SU-DHL-6 (cell line): ENCODE measurements at regions not wholly inside any gene's neighbourhood (a gene's known extent, or its start where the extent isn't known, plus 50 kb on each side); places are given as distances from the start of the nearest gene placed in this dataset.

Experiments used
- H2AFZ ChIP-seq: fragments of 200-600 bp; sonication (generic); 2 replicates; pipeline ENCODE4 v1.6.1; 2014; ENCODE audit warnings: low read depth, mild to moderate bottlenecking, moderate library complexity, mixed read lengths, antibody characterized with exemption, low read length; ENCODE audit not compliant: severe bottlenecking
- H3F3A ChIP-seq: fragments of 200-600 bp; shearing (Covaris generic); 2 replicates; pipeline ENCODE4 v1.6.0; 2016; ENCODE audit warnings: antibody characterized with exemption, mild to moderate bottlenecking; ENCODE audit not compliant: insufficient read depth
- H3K27ac ChIP-seq: fragments of 200-600 bp; sonication (generic); 2 replicates; pipeline ENCODE4 v1.5.1; 2016; ENCODE audit warnings: low read depth, mild to moderate bottlenecking, low read length, moderate library complexity, mixed read lengths
- H3K27me3 ChIP-seq: fragments of 200-600 bp; sonication (generic), shearing (Covaris generic); 2 replicates; pipeline ENCODE4 v1.6.0; 2014; ENCODE audit warnings: mild to moderate bottlenecking, low read length
- H3K36me3 ChIP-seq: fragments of 200-600 bp; sonication (generic); 2 replicates; pipeline ENCODE4 v1.6.1; 2014; ENCODE audit warnings: mild to moderate bottlenecking, low read length, mixed read lengths
- H3K4me2 ChIP-seq: fragments of 300-600, 200-600 bp; shearing (Covaris generic), sonication (generic); 2 replicates; pipeline ENCODE4 v1.6.0; 2014; ENCODE audit warnings: low read length, low read depth, mild to moderate bottlenecking; ENCODE audit not compliant: poor library complexity, severe bottlenecking
- H3K4me3 ChIP-seq: fragments of 200-600 bp; sonication (generic); 2 replicates; pipeline ENCODE4 v1.5.1; 2014; ENCODE audit warnings: antibody characterized with exemption, low read length, mild to moderate bottlenecking, mixed read lengths; ENCODE audit not compliant: insufficient read depth, poor library complexity, severe bottlenecking
- H3K79me2 ChIP-seq: fragments of 200-600 bp; sonication (generic); 2 replicates; pipeline ENCODE4 v1.6.1; 2014; ENCODE audit warnings: mild to moderate bottlenecking, low read length, moderate library complexity; ENCODE audit not compliant: insufficient read depth
- H3K9ac ChIP-seq: fragments of 200-600 bp; sonication (generic); 2 replicates; pipeline ENCODE4 v1.7.0; 2014; ENCODE audit warnings: mild to moderate bottlenecking, low read length
- H3K9me2 ChIP-seq: fragments of 200-600 bp; sonication (generic); replicated peaks from 2 replicates; pipeline ENCODE4 v1.6.1; 2014; ENCODE audit warnings: low read length; ENCODE audit not compliant: insufficient read depth
- H3K9me3 ChIP-seq: fragments of 200-600 bp; sonication (generic); 2 replicates; pipeline ENCODE4 v1.6.1; 2014; ENCODE audit warnings: low read length, mixed read lengths; ENCODE audit not compliant: insufficient read depth
- H4K20me1 ChIP-seq: fragments of 200-600 bp; sonication (generic); 2 replicates; pipeline ENCODE4 v1.6.1; 2014; ENCODE audit warnings: low read depth, mild to moderate bottlenecking, antibody characterized with exemption, low read length, moderate library complexity, mixed read lengths
- CTCF ChIP-seq: fragments of 200-600 bp; sonication (generic); IDR thresholded peaks from one replicate; pipeline ENCODE4 v1.5.1; 2017; ENCODE audit warnings: antibody characterized with exemption, mild to moderate bottlenecking, low read length, moderate library complexity; ENCODE audit not compliant: insufficient read depth, poor library complexity, severe bottlenecking
- EZH2phosphoT487 ChIP-seq: fragments of 200-600 bp; sonication (generic), shearing (Covaris generic); conservative IDR thresholded peaks from 2 replicates; pipeline ENCODE4 v1.6.1; 2018; ENCODE audit warnings: mild to moderate bottlenecking, antibody characterized with exemption, low read length, moderate library complexity, mixed read lengths

- Histone ChIP-seq H3K4me2 (no peak overlapping the region), H3K9me3 (no peaks in the 10 kb centered on the region), H3F3A (no peaks in the 10 kb centered on the region), H4K20me1 (no peaks in the 10 kb centered on the region), H3K9ac (no peak overlapping the region), H3K79me2 (no peaks in the 10 kb centered on the region), H3K27me3 (no peaks in the 10 kb centered on the region), H3K4me3 (no peak overlapping the region), H2AFZ (no peak overlapping the region), H3K36me3 (no peaks in the 10 kb centered on the region), H3K27ac (no peak overlapping the region), H3K9me2 (no peaks in the 10 kb centered on the region)
- TF ChIP-seq CTCF (no peak), EZH2phosphoT487 (no peak)
These were observed 65.7 kb upstream of the FRMD4B start for GRCh38 chr3:69451594-69451993.

- Histone ChIP-seq H3F3A (no peaks in the 10 kb centered on the region), H3K9me3 (no peaks in the 10 kb centered on the region), H3K79me2 (no peaks in the 10 kb centered on the region), H3K4me2 (no peak overlapping the region), H3K27me3 (no peaks in the 10 kb centered on the region), H3K9ac (no peak overlapping the region), H2AFZ (no peak overlapping the region), H3K9me2 (no peaks in the 10 kb centered on the region), H3K4me3 (no peak overlapping the region), H3K36me3 (no peaks in the 10 kb centered on the region), H3K27ac (no peak overlapping the region), H4K20me1 (no peaks in the 10 kb centered on the region)
- TF ChIP-seq CTCF (no peak), EZH2phosphoT487 (no peak)
These were observed 63.0 kb upstream of the FRMD4B start for GRCh38 chr3:69448877-69449276.

DNA sequence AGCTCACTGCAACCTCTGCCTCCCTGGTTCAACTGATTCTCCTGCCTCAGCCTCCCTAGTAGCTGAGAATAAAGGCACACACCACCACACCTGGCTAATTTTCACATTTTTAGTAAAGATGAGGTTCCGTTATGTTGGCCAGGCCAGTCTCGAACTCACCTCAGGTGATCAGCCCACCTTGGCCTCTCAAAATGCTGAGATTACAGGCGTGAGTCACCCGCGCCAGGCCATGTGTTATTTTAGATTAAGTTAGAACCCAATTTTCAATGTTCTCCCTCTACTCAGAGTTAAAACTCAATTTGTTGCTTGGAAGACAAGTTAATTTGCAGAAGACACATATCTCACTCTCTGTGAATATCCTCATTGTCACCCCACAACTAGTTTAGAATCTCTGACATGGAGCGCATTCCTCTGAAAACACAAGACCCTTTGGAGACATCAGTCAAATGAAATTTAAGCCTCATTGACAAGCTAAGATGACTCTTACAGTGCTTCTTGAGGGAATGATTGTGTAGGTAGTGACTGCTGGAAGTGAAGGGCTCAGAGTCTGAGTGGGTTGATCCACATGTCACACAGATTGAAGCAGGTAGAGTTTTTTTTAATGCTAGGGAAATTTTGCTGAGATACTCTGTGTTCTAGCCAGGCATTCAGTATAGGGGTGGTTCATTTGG, 60.6 kb upstream of the FRMD4B start:
- Histone ChIP-seq H4K20me1 (no peaks in the 10 kb centered on the region), H3K9me3 (no peaks in the 10 kb centered on the region), H2AFZ (no peak overlapping the region), H3K36me3 (no peaks in the 10 kb centered on the region), H3K27ac (no peak overlapping the region), H3K27me3 (no peaks in the 10 kb centered on the region), H3K79me2 (no peaks in the 10 kb centered on the region), H3K9ac (no peak overlapping the region), H3K4me2 (no peak overlapping the region), H3K9me2 (no peaks in the 10 kb centered on the region), H3F3A (no peaks in the 10 kb centered on the region), H3K4me3 (no peak overlapping the region)
- TF ChIP-seq CTCF (no peak), EZH2phosphoT487 (no peak)
